ENCODE measurements at regions not wholly inside any gene's neighbourhood (a gene's known extent, or its start where the extent isn't known, plus 50 kb on each side); places are given as distances from the start of the nearest gene placed in this dataset.

DNA sequence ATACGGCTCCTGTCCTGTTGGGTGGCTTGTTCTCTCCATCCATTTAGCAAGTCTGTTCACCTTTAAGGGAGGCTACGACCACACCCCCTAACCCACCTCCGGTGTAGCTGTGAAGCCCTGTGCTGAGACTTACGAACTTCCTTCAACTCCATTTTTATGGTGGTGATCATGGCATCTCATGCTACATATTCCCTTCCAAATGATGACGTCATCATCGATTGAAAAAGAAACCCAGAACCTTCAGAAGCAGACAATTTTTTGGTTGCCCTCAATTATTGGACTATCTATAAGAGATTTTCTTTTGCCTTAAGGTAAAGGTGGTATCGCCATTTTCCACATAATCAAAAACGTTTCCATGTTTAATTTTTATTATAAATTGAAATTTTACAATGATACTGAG, 389.0 kb downstream of the CBLN4 start:
- no peak for TF ChIP-seq CTCF (IDR thresholded peaks at IDR 0.05)
- TF ChIP-seq POLR2A (IDR thresholded peaks at IDR 0.05) = no peak
- no peak for TF ChIP-seq EP300 (IDR thresholded peaks at IDR 0.05)
- 88 to 90% (median 89%) methylated on average over 8 of the region's 8 CpGs for WGBS, 3 donors
- DNase-seq = no peak
- Histone ChIP-seq H3K4me3 (no peak overlapping the region), H3K36me3 (no peaks in the 10 kb centered on the region), H3K9me3 (no peaks in the 10 kb centered on the region), H3K4me1 (ENCODE audit: insufficient read depth) (no peaks in the 10 kb centered on the region), H3K27ac (no peak overlapping the region), H3K27me3 (no peaks in the 10 kb centered on the region)
- intact Hi-C loops (cut with DNase I) = no loop called here

DNA sequence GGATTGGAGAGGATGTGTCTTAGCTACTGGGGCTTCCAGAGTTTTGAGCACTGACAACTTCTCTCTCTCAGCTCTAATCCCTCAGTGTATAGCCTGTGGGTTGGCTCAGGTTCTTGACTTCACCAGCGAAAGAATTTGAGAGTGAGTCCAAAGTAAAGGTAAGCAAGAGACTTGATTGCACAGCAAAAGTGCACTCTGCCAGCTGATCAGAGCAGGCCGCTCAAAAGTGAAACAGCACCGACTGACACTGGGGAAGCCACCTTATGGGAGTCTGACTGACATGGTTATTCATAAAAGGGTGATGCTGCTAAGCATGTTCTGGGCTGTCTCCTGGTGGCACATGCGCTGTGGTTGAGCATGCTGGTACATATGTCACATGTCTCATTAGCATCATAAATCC, 389.5 kb downstream of the CBLN4 start:
- Histone ChIP-seq H3K36me3 (no peaks in the 10 kb centered on the region), H3K27me3 (no peaks in the 10 kb centered on the region), H3K4me3 (no peak overlapping the region), H3K9me3 (no peaks in the 10 kb centered on the region), H3K4me1 (ENCODE audit: insufficient read depth) (no peaks in the 10 kb centered on the region), H3K27ac (no peak overlapping the region)
- intact Hi-C loops (cut with DNase I) = no loop called here
- TF ChIP-seq CTCF (IDR thresholded peaks at IDR 0.05) (no peak), EP300 (IDR thresholded peaks at IDR 0.05) (no peak), POLR2A (IDR thresholded peaks at IDR 0.05) (no peak)
- no peak for DNase-seq
- 91 to 95% (median 93%) methylated on average over 4 of the region's 4 CpGs for WGBS, 3 donors

- no peaks in the 10 kb centered on the region for H3K9me3 ChIP-seq
- H3K4me3 ChIP-seq = no peak overlapping the region
- TF ChIP-seq EP300 (IDR thresholded peaks at IDR 0.05) (no peak), POLR2A (IDR thresholded peaks at IDR 0.05) (no peak), CTCF (IDR thresholded peaks at IDR 0.05) (no peak)
- H3K36me3 ChIP-seq = no peaks in the 10 kb centered on the region
- no peaks in the 10 kb centered on the region for H3K4me1 ChIP-seq (ENCODE audit: insufficient read depth)
- H3K27ac ChIP-seq = no peak overlapping the region
- WGBS, 3 donors = 60 to 85% (median 77%) methylated on average over 7 of the region's 7 CpGs
- H3K27me3 ChIP-seq = no peaks in the 10 kb centered on the region
- no peak for DNase-seq
- intact Hi-C loops (cut with DNase I) = no loop called here
Measured at GRCh38 chr20:55614220-55614757, 391.0 kb downstream of the CBLN4 start.

DNA sequence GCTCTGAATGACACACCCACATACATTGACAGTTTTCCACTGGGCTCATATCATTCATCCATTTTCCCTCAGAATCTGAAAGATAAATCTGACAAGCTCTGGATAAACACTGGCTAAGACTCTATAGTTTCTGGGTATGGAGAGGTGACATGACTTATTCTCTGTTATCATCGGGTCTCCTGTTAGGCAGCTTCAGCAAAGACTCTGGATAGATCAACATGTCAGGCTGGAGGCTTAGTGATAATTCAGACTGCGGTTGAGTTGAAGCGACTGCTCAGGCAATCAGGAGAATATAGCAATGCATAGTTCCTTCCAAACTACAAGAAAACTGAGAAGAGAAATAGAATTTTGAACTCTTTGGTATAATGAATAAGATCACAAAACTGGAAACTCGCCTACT, 394.6 kb downstream of the CBLN4 start:
- Histone ChIP-seq H3K36me3 (no peaks in the 10 kb centered on the region), H3K9me3 (no peaks in the 10 kb centered on the region), H3K4me1 (ENCODE audit: insufficient read depth) (no peaks in the 10 kb centered on the region), H3K27me3 (no peaks in the 10 kb centered on the region), H3K4me3 (no peak overlapping the region), H3K27ac (no peak overlapping the region)
- no peak for DNase-seq
- TF ChIP-seq EP300 (IDR thresholded peaks at IDR 0.05) = no peak
- no peak for TF ChIP-seq CTCF (IDR thresholded peaks at IDR 0.05)
- intact Hi-C loops (cut with DNase I) = no loop called here
- WGBS, 3 donors = 33 to 55% (median 41%) methylated on average over 4 of the region's 4 CpGs
